ENCODE measurements at regions not wholly inside any gene's neighbourhood (a gene's known extent, or its start where the extent isn't known, plus 50 kb on each side); places are given as distances from the start of the nearest gene placed in this dataset.

DNA sequence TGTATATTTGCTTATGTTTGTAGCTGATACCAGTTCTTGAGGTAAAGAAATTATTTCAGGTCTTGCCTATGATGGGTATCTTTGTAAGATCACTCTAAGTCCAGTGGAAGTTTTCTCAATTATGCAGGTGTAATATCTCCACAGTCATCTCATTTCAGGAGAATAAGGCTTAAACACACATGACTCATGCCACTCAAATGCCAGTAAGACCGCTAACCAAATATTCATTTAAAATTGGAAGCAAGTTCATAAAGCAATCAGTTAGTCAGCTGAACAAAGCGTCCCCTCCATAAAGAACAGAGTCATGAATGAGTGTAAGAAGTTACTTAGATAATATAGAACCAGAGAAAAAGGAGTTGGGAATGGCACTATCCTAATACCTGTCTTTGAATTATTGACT lies 248.7 kb downstream of the LURAP1L start:
- Mint-ChIP-seq H3K36me3 (no peaks in the 10 kb centered on the region), H3K4me1 (peaks cover 6% of the 10 kb centered on the region), H3K4me3 (no peak overlapping the region), H3K9me3 (peaks cover 2% of the 10 kb centered on the region), H3K27me3 (ENCODE audit: insufficient read depth, low read depth) (no peaks in the 10 kb centered on the region), H3K27ac (no peak overlapping the region)
- Histone ChIP-seq H3K9ac (no peak overlapping the region), H4K20me1 (ENCODE audit: low read depth) (no peaks in the 10 kb centered on the region), H3F3A (ENCODE audit: low read depth) (no peaks in the 10 kb centered on the region), H3K4me2 (no peak overlapping the region), H3K27ac (no peak overlapping the region), H3K4me3 (no peak overlapping the region), H3K36me3 (no peaks in the 10 kb centered on the region), H2AFZ (replicated peaks) (no peak overlapping the region), H3K4me1 (peaks cover 11% of the 10 kb centered on the region), H3K79me2 (ENCODE audit: low read depth) (no peaks in the 10 kb centered on the region), H3K27me3 (no peaks in the 10 kb centered on the region), H3K9me3 (ENCODE audit: low read depth) (no peaks in the 10 kb centered on the region)
- TF ChIP-seq EZH2phosphoT487 (IDR thresholded peaks at IDR 0.05) (no peak), EZH2 (IDR thresholded peaks at IDR 0.05) (no peak)
- TF ChIP-seq, protein P1, sequence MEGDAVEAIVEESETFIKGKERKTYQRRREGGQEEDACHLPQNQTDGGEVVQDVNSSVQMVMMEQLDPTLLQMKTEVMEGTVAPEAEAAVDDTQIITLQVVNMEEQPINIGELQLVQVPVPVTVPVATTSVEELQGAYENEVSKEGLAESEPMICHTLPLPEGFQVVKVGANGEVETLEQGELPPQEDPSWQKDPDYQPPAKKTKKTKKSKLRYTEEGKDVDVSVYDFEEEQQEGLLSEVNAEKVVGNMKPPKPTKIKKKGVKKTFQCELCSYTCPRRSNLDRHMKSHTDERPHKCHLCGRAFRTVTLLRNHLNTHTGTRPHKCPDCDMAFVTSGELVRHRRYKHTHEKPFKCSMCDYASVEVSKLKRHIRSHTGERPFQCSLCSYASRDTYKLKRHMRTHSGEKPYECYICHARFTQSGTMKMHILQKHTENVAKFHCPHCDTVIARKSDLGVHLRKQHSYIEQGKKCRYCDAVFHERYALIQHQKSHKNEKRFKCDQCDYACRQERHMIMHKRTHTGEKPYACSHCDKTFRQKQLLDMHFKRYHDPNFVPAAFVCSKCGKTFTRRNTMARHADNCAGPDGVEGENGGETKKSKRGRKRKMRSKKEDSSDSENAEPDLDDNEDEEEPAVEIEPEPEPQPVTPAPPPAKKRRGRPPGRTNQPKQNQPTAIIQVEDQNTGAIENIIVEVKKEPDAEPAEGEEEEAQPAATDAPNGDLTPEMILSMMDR (IDR thresholded peaks at IDR 0.05) = no peak
- no peak for DNase-seq (ENCODE audit: low spot score)

DNA sequence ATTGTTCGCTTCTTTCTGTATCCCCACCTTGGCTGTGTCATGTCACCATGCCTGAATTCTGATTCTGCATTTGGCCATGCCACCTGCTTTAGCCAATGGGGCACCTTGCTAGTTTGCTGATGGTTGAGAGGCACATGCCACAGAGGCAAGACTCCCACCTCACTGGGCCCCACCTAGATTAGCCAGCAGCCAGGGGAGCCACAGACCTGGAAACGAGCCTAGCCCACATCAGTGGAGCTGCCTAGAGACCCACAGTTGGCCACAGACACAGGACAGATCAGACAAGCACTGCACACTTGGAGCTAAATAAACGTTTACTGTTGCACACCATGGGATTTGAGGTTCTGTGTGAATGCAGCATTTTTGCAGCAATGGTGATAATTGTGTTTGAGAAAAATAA lies 252.1 kb downstream of the LURAP1L start:
- H3K4me1 ChIP-seq = peaks cover under 1% of the 10 kb centered on the region
- no peaks in the 10 kb centered on the region for H3K36me3 ChIP-seq
- peaks cover 2% of the 10 kb centered on the region for H3K9me3 Mint-ChIP-seq
- H3K27me3 Mint-ChIP-seq (ENCODE audit: insufficient read depth, low read depth) = no peaks in the 10 kb centered on the region
- no peaks in the 10 kb centered on the region for H3F3A ChIP-seq (ENCODE audit: low read depth)
- H3K27ac Mint-ChIP-seq = no peak overlapping the region
- H3K4me2 ChIP-seq = no peak overlapping the region
- no peak overlapping the region for H2AFZ ChIP-seq (replicated peaks)
- H3K9ac ChIP-seq = no peak overlapping the region
- DNase-seq (ENCODE audit: low spot score) = no peak
- H3K27me3 ChIP-seq = no peaks in the 10 kb centered on the region
- H3K36me3 Mint-ChIP-seq = no peaks in the 10 kb centered on the region
- no peak overlapping the region for H3K4me3 Mint-ChIP-seq
- H3K9me3 ChIP-seq (ENCODE audit: low read depth) = no peaks in the 10 kb centered on the region
- H3K4me3 ChIP-seq = no peak overlapping the region
- H3K79me2 ChIP-seq (ENCODE audit: low read depth) = no peaks in the 10 kb centered on the region
- H4K20me1 ChIP-seq (ENCODE audit: low read depth) = no peaks in the 10 kb centered on the region
- H3K4me1 Mint-ChIP-seq = peaks cover under 1% of the 10 kb centered on the region
- H3K27ac ChIP-seq = no peak overlapping the region
- TF ChIP-seq EZH2phosphoT487 (IDR thresholded peaks at IDR 0.05) (no peak), EZH2 (IDR thresholded peaks at IDR 0.05) (no peak)
- TF ChIP-seq, protein P1 (IDR thresholded peaks at IDR 0.05) = no peak

DNA sequence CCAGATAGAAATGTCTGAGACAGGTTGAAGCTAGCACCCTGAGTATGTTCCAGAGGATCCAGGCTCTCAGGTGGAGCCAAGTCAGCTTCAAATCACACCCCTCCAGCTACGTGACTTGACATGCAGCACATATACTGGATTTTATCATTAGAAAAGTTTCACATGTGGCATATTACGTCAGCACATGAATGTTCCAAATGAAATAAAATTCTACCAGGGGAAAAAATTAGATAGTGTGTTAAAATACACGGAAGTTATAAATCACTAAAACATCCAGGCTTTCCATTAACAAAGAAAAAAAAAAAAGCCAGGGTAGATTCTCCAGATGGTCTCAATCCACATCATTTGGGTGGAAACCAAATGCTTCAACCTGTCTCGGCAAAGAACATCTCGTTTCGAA lies 251.6 kb downstream of the MPDZ start:
- Histone ChIP-seq H3K4me2 (no peak overlapping the region), H3K79me2 (ENCODE audit: low read depth) (no peaks in the 10 kb centered on the region), H3F3A (ENCODE audit: low read depth) (no peaks in the 10 kb centered on the region), H3K4me3 (no peak overlapping the region), H3K9ac (no peak overlapping the region), H3K27me3 (no peaks in the 10 kb centered on the region), H3K4me1 (no peaks in the 10 kb centered on the region), H3K36me3 (no peaks in the 10 kb centered on the region), H4K20me1 (ENCODE audit: low read depth) (no peaks in the 10 kb centered on the region), H3K27ac (no peak overlapping the region), H2AFZ (replicated peaks) (no peak overlapping the region), H3K9me3 (ENCODE audit: low read depth) (no peaks in the 10 kb centered on the region)
- H3K36me3 Mint-ChIP-seq = no peaks in the 10 kb centered on the region
- no peaks in the 10 kb centered on the region for H3K27me3 Mint-ChIP-seq (ENCODE audit: insufficient read depth, low read depth)
- no peak for DNase-seq (ENCODE audit: low spot score)
- peaks cover 2% of the 10 kb centered on the region for H3K9me3 Mint-ChIP-seq
- H3K4me3 Mint-ChIP-seq = no peak overlapping the region
- no peak overlapping the region for H3K27ac Mint-ChIP-seq
- TF ChIP-seq EZH2phosphoT487 (IDR thresholded peaks at IDR 0.05) = no peak
- TF ChIP-seq, protein P1 (IDR thresholded peaks at IDR 0.05) = no peak
- TF ChIP-seq EZH2 (IDR thresholded peaks at IDR 0.05) = no peak
- no peaks in the 10 kb centered on the region for H3K4me1 Mint-ChIP-seq
